GM18861 (cell line): ENCODE measurements at regions not wholly inside any gene's neighbourhood (a gene's known extent, or its start where the extent isn't known, plus 50 kb on each side); places are given as distances from the start of the nearest gene placed in this dataset.
A peak's percentile ranks its signal among the peaks of the same experiment; 100 is the strongest.

Experiments used
- ATAC-seq: cut with Tn5 transposase; IDR thresholded peaks from one replicate; pipeline ENCODE4 v1.9.1; 2021; ENCODE audit not compliant: unreplicated experiment

GRCh38 chrX:66328950-66329596, 165.0 kb downstream of the HEPH start:
- no peak for ATAC-seq

- ATAC-seq, result no peak
Measured at GRCh38 chrX:66360894-66361293, 196.8 kb downstream of the HEPH start.

GRCh38 chrX:66384722-66385121, 220.7 kb downstream of the HEPH start:
- no peak for ATAC-seq

GRCh38 chrX:66399273-66399672, 235.2 kb downstream of the HEPH start:
- ATAC-seq, result no peak

GRCh38 chrX:66402165-66402564, 236.7 kb downstream of the EDA2R start:
- no peak for ATAC-seq

GRCh38 chrX:66408507-66408906, 230.4 kb downstream of the EDA2R start:
- peak; percentile 73 for ATAC-seq

- ATAC-seq, result no peak
Measured at GRCh38 chrX:66410806-66411205, 228.1 kb downstream of the EDA2R start.
